A673 (cell line): ENCODE measurements at regions not wholly inside any gene's neighbourhood (a gene's known extent, or its start where the extent isn't known, plus 50 kb on each side); places are given as distances from the start of the nearest gene placed in this dataset.

Experiments
- BruUV-seq: library from RNA; stranded (reverse); fragments of 400-500 nt; replicated peaks from 2 replicates; lab custom pipeline; 2021; lab: Mats Ljungman, UMichigan
- CTCF ChIA-PET: fragments of 300-600 bp; sonication (Branson Sonifier 250); formaldehyde crosslinking; loops from one replicate; lab custom pipeline; 2022; ENCODE audit warnings: antibody characterized with exemption; lab: Charles Lee
- POLR2A ChIA-PET: fragments of 300-600 bp; sonication (Branson Sonifier 250); formaldehyde crosslinking; loops from one replicate; lab custom pipeline; 2022; ENCODE audit warnings: antibody characterized with exemption; ENCODE audit not compliant: low non-redundant PET; lab: Charles Lee
- DNase-seq: peaks from one replicate; pipeline ENCODE4 v3.0.0-alpha.2; 2015; ENCODE audit warnings: low spot score
- H3K27ac ChIP-seq: fragments of 200-600 bp; sonication (generic); 2 replicates; pipeline ENCODE4 v1.5.1; 2016; ENCODE audit warnings: mixed run types, low read depth, mild to moderate bottlenecking, mixed read lengths, antibody characterized with exemption, low read length; ENCODE audit not compliant: poor library complexity, severe bottlenecking
- H3K27me3 ChIP-seq: fragments of 200-600 bp; sonication (generic); replicated peaks from 2 replicates; pipeline ENCODE4 v1.6.1; 2017; ENCODE audit warnings: mixed run types, low read depth, mild to moderate bottlenecking, mixed read lengths, antibody characterized with exemption, low read length; ENCODE audit not compliant: insufficient read depth, poor library complexity
- H3K36me3 ChIP-seq: fragments of 200-600 bp; sonication (generic); 2 replicates; pipeline ENCODE4 v1.6.1; 2016; ENCODE audit warnings: mixed run types, mild to moderate bottlenecking, mixed read lengths, antibody characterized with exemption, low read length; ENCODE audit not compliant: insufficient read depth, poor library complexity, severe bottlenecking
- H3K4me1 ChIP-seq: fragments of 200-600 bp; sonication (generic); 2 replicates; pipeline ENCODE4 v1.6.1; 2017; ENCODE audit warnings: mixed run types, mild to moderate bottlenecking, mixed read lengths, antibody characterized with exemption, low read length; ENCODE audit not compliant: insufficient read depth, poor library complexity, severe bottlenecking
- H3K4me3 ChIP-seq: fragments of 200-600 bp; sonication (generic); 2 replicates; pipeline ENCODE4 v1.5.1; 2016; ENCODE audit warnings: low read depth, mixed run types, mild to moderate bottlenecking, mixed read lengths, low read length; ENCODE audit not compliant: poor library complexity, severe bottlenecking
- H3K9me3 ChIP-seq: fragments of 200-600 bp; sonication (generic); 2 replicates; pipeline ENCODE4 v1.6.1; 2016; ENCODE audit warnings: mixed run types, low read depth, mild to moderate bottlenecking, mixed read lengths, antibody characterized with exemption, low read length; ENCODE audit not compliant: poor library complexity, severe bottlenecking
- EZH2 ChIP-seq: fragments of 200-600 bp; sonication (generic); IDR thresholded peaks from 2 replicates; pipeline ENCODE4 v1.6.1; 2017; ENCODE audit warnings: borderline replicate concordance, low read depth, mild to moderate bottlenecking, mixed read lengths, antibody characterized with exemption, low read length; ENCODE audit not compliant: poor library complexity, severe bottlenecking
- intact Hi-C: fragments of 100-400 bp; cut with micrococcal nuclease; formaldehyde crosslinking; loops from one replicate; pipeline ENCODE4 v1.10.0; 2022; ENCODE audit not compliant: unreplicated experiment
- TF ChIP-seq, protein P1 (sequence below): fragments of 300-800, 200-600 bp; sonication (generic); conservative IDR thresholded peaks from 2 replicates; pipeline ENCODE4 v1.5.1; 2017; ENCODE audit warnings: low read depth, mild to moderate bottlenecking, antibody characterized with exemption, low read length, moderate library complexity, mixed read lengths

DNA sequence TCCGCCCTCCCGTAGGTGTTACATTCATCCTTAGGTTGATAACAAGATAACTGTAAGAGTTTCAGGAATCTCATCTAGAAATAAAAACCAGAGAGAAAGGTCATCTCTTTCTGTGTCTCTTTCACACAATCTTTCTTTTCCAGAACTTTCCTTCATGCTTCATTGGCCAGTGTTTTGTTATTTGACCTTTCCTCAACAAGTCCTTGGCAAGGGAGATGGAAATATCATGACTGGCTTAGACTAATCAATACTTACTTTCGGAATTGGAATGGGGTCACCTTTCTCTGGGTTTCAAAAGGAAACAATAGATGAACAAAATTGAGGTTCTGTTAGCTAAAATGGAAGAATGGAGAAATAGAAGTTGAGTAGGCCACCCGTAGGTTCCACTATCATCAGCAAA is 72.9 kb upstream of the PPP2R5A start:
- BruUV-seq = no TSS peak
- H3K4me3 ChIP-seq = no peak overlapping the region
- no peaks in the 10 kb centered on the region for H3K27me3 ChIP-seq
- no peak for TF ChIP-seq EZH2
- TF ChIP-seq, protein P1, sequence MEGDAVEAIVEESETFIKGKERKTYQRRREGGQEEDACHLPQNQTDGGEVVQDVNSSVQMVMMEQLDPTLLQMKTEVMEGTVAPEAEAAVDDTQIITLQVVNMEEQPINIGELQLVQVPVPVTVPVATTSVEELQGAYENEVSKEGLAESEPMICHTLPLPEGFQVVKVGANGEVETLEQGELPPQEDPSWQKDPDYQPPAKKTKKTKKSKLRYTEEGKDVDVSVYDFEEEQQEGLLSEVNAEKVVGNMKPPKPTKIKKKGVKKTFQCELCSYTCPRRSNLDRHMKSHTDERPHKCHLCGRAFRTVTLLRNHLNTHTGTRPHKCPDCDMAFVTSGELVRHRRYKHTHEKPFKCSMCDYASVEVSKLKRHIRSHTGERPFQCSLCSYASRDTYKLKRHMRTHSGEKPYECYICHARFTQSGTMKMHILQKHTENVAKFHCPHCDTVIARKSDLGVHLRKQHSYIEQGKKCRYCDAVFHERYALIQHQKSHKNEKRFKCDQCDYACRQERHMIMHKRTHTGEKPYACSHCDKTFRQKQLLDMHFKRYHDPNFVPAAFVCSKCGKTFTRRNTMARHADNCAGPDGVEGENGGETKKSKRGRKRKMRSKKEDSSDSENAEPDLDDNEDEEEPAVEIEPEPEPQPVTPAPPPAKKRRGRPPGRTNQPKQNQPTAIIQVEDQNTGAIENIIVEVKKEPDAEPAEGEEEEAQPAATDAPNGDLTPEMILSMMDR = no peak
- H3K36me3 ChIP-seq = no peaks in the 10 kb centered on the region
- ChIA-PET POLR2A (no interaction called here), CTCF (no interaction called here)
- H3K9me3 ChIP-seq = no peaks in the 10 kb centered on the region
- no peak overlapping the region for H3K27ac ChIP-seq
- intact Hi-C loops = no loop called here
- no peaks in the 10 kb centered on the region for H3K4me1 ChIP-seq
- DNase-seq = no peak

- DNase-seq = no peak
- H3K4me3 ChIP-seq = no peak overlapping the region
- intact Hi-C loops = no loop called here
- H3K4me1 ChIP-seq = no peaks in the 10 kb centered on the region
- H3K9me3 ChIP-seq = no peaks in the 10 kb centered on the region
- no TSS peak for BruUV-seq
- ChIA-PET POLR2A (no interaction called here), CTCF (interaction anchor here (0.6 kb wide), 1 partner anchor 156 kb away, joined by 15 read pairs; no protein-coding TSS in a partner anchor)
- H3K27ac ChIP-seq = no peak overlapping the region
- no peaks in the 10 kb centered on the region for H3K36me3 ChIP-seq
- TF ChIP-seq, protein P1 = no peak
- no peak for TF ChIP-seq EZH2
- H3K27me3 ChIP-seq = no peaks in the 10 kb centered on the region
Measured at GRCh38 chr1:212212906-212213305, 72.3 kb upstream of the PPP2R5A start.

DNA sequence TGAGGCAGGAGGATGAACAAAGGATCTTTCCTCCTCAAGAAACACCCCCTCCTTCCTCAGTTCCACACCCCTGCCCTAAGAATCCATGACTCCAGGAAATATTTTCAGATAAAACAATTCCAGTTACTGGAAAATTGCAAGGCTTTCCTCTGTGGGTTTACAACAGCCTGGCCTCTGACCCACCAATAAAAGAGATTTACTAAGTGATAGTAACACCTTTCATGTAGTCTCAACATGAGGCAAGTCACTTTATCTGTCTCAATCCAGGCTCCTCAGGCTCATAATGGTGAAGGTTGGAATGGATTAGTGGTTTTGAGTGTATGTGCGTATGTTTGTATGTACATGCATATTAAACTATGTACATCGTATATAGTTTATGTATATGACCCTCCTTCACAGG is 71.4 kb upstream of the PPP2R5A start:
- CTCF ChIA-PET = no interaction called here

More for the DNA sequence above, 71.4 kb upstream of the PPP2R5A start:
- Histone ChIP-seq H3K9me3 (no peaks in the 10 kb centered on the region), H3K27ac (no peak overlapping the region), H3K36me3 (no peaks in the 10 kb centered on the region), H3K4me1 (no peaks in the 10 kb centered on the region), H3K4me3 (no peak overlapping the region), H3K27me3 (no peaks in the 10 kb centered on the region)
- intact Hi-C loops = no loop called here
- BruUV-seq = no TSS peak
- POLR2A ChIA-PET = no interaction called here
- no peak for TF ChIP-seq EZH2
- TF ChIP-seq, protein P1 = no peak
- DNase-seq = no peak
